Naive thymus-derived CD8-positive, alpha-beta T cell (primary cell): ENCODE measurements at regions not wholly inside any gene's neighbourhood (a gene's known extent, or its start where the extent isn't known, plus 50 kb on each side); places are given as distances from the start of the nearest gene placed in this dataset.

Experiments used
- ATAC-seq, 2 donors: fragments of 150-1000 bp; cut with Tn5 transposase in 1 of 2; sonication (Bioruptor Pico), chemical (Tn5 transposase) in 1 of 2; 1 replicate in 1 of 2; 2 replicates in 1 of 2; pipeline ENCODE4 v1.10.0; 2021; ENCODE audit warnings: mild to moderate bottlenecking in 2 of 2, moderate library complexity in 2 of 2
- POLR2A ChIA-PET: fragments of 350-600 bp; sonication (Branson Sonifier 250); formaldehyde crosslinking; loops from one replicate; lab custom pipeline; 2021; ENCODE audit warnings: antibody characterized with exemption; lab: Charles Lee
- DNase-seq, 10 donors: peaks; one replicate each; pipeline versions ENCODE4 v3.0.0 to v3.0.0-alpha.2; 2020 to 2022
- H3K27ac Mint-ChIP-seq, 10 donors: one replicate each; pipeline ENCODE4 v1.8.0; 2020 to 2022; ENCODE audit warnings: mild to moderate bottlenecking in 10 of 10, mixed read lengths in 10 of 10, moderate library complexity in 4 of 10, inconsistent platforms in 1 of 10
- H3K27me3 Mint-ChIP-seq, 5 donors: one replicate each; pipeline ENCODE4 v1.8.0; 2021 to 2022; ENCODE audit warnings: mixed read lengths in 5 of 5
- H3K36me3 Mint-ChIP-seq, 3 donors: one replicate each; pipeline ENCODE4 v1.8.0; 2020 to 2022; ENCODE audit warnings: mixed read lengths in 3 of 3, mild to moderate bottlenecking in 2 of 3, inconsistent platforms in 1 of 3
- H3K4me1 Mint-ChIP-seq, 4 donors: one replicate each; pipeline ENCODE4 v1.8.0; 2021 to 2022; ENCODE audit warnings: mixed read lengths in 4 of 4
- H3K4me3 Mint-ChIP-seq, 10 donors: one replicate each; pipeline ENCODE4 v1.8.0; 2020 to 2022; ENCODE audit warnings: mild to moderate bottlenecking in 10 of 10, mixed read lengths in 10 of 10, moderate library complexity in 6 of 10, inconsistent platforms in 1 of 10
- H3K9me3 Mint-ChIP-seq, 9 donors: one replicate each; pipeline ENCODE4 v1.8.0; 2020 to 2022; ENCODE audit warnings: mixed read lengths in 9 of 9, mild to moderate bottlenecking in 3 of 9, inconsistent platforms in 1 of 9, moderate library complexity in 1 of 9

- no peak for DNase-seq
Measured at GRCh38 chr14:85793533-85793932, 263.6 kb downstream of the FLRT2 start.

DNA sequence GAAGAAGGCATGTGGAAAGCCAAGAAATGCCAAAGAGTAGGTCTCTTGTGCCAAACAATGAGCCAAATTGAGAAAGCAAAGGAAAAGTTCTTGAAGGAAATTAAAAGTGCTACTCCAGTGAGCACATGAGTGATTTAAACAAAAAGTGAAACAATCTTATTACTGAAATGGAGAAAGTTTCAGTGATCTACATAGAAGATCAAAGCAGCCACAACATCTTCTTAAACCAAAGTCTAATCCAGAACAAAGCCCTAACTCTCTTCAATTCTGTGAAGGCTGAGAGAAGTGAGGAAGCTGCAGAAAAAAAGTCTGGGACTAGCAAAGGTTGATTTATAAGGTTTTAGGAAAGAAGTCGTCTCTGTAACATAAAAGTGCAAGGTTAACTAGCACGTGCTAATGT is 259.6 kb downstream of the FLRT2 start:
- peaks cover 0 to 3% (median 0%) of the 10 kb centered on the region in 9 donors for H3K9me3 Mint-ChIP-seq
- no peaks in the 10 kb centered on the region for H3K36me3 Mint-ChIP-seq
- POLR2A ChIA-PET, result no interaction called here
- no peak overlapping the region for H3K27ac Mint-ChIP-seq
- H3K4me1 Mint-ChIP-seq, result peaks cover 2 to 18% (median 9%) of the 10 kb centered on the region in 4 donors
- peaks cover 0 to 2% (median 2%) of the 10 kb centered on the region in 5 donors for H3K27me3 Mint-ChIP-seq
- peak overlapping the region in 4 of 10 donors; percentile 5 to 14 (median 8) for H3K4me3 Mint-ChIP-seq
- DNase-seq, result peak in 1 of 10 donors; percentile 1
- ATAC-seq, result no peak

More at GRCh38 chr14:85793533-85793932, 263.6 kb downstream of the FLRT2 start:
- ATAC-seq, result no peak
- Mint-ChIP-seq H3K4me1 (peaks cover 2 to 18% (median 9%) of the 10 kb centered on the region in 4 donors), H3K4me3 (no peak overlapping the region), H3K9me3 (peaks cover 0 to 2% (median 0%) of the 10 kb centered on the region in 9 donors), H3K36me3 (no peaks in the 10 kb centered on the region), H3K27ac (no peak overlapping the region), H3K27me3 (peaks cover 0 to 3% (median 0%) of the 10 kb centered on the region in 5 donors)
- POLR2A ChIA-PET, result no interaction called here

DNA sequence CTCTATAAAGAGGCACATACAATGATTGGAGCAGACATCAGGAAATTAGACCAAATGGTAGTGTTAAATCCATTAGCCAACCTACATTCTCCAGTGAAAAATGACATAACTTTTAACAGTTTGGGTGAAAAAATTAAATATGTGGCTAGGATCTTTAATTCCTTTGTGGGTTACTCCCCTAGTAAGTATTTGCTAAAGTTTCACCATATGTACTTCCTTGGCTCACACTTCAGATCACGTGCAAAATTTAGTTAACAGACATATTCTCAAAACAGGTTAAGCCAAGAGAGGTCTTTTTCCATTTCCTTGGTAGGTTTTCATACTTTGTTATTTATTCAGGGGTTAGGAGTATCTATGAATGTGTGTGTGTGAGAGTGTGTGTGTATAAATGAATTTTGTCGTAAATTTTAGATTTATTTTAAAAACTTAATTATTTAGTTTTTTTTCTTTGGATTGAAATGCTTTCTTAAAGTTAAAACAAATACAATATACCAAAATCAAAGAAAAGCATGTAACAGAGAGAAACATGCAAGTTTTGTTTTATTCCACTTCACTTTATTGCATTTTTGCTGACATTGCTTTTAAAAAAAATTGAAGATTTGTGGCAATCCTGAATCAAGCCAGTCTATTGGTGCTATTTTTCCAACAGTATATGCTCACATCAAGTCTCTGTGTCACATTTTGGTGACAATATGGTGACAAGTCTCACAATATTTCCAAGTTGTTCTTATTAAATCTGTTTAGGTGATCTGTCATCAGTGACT is 258.7 kb downstream of the FLRT2 start:
- Mint-ChIP-seq H3K27ac (no peak overlapping the region), H3K4me3 (no peak overlapping the region), H3K36me3 (no peaks in the 10 kb centered on the region), H3K9me3 (peaks cover 0 to 3% (median 0%) of the 10 kb centered on the region in 9 donors), H3K27me3 (peaks cover 0 to 5% (median 2%) of the 10 kb centered on the region in 5 donors), H3K4me1 (peaks cover 2 to 18% (median 9%) of the 10 kb centered on the region in 4 donors)
- DNase-seq (no peak), ATAC-seq (no peak)
- POLR2A ChIA-PET, result no interaction called here

GRCh38 chr14:85766295-85766694 is 236.4 kb downstream of the FLRT2 start:
- Mint-ChIP-seq H3K4me3 (no peak overlapping the region), H3K27me3 (peaks cover 0 to 1% (median 0%) of the 10 kb centered on the region in 5 donors), H3K36me3 (no peaks in the 10 kb centered on the region), H3K27ac (no peak overlapping the region), H3K9me3 (peaks cover 0 to 7% (median 0%) of the 10 kb centered on the region in 9 donors), H3K4me1 (no peaks in the 10 kb centered on the region)
- DNase-seq, result no peak
- no peak for ATAC-seq
- POLR2A ChIA-PET, result no interaction called here

- Mint-ChIP-seq H3K27ac (no peak overlapping the region), H3K4me1 (no peaks in the 10 kb centered on the region)
Measured at GRCh38 chr14:85764822-85765221, 234.9 kb downstream of the FLRT2 start.

GRCh38 chr14:85762526-85762925 is 232.6 kb downstream of the FLRT2 start:
- no peaks in the 10 kb centered on the region for H3K36me3 Mint-ChIP-seq
- no peak overlapping the region for H3K27ac Mint-ChIP-seq
- POLR2A ChIA-PET, result no interaction called here
- DNase-seq (no peak), ATAC-seq (no peak)
- H3K4me3 Mint-ChIP-seq, result no peak overlapping the region
- peaks cover 0 to 6% (median 0%) of the 10 kb centered on the region in 9 donors for H3K9me3 Mint-ChIP-seq
- peaks cover 0 to 1% (median 0%) of the 10 kb centered on the region in 5 donors for H3K27me3 Mint-ChIP-seq
- H3K4me1 Mint-ChIP-seq, result no peaks in the 10 kb centered on the region

More at GRCh38 chr14:85764822-85765221, 234.9 kb downstream of the FLRT2 start:
- POLR2A ChIA-PET, result no interaction called here
- ATAC-seq (no peak), DNase-seq (no peak)
- Mint-ChIP-seq H3K4me3 (no peak overlapping the region), H3K36me3 (no peaks in the 10 kb centered on the region), H3K9me3 (peaks cover 0 to 7% (median 0%) of the 10 kb centered on the region in 9 donors), H3K27me3 (peaks cover 0 to 1% (median 0%) of the 10 kb centered on the region in 5 donors)

DNA sequence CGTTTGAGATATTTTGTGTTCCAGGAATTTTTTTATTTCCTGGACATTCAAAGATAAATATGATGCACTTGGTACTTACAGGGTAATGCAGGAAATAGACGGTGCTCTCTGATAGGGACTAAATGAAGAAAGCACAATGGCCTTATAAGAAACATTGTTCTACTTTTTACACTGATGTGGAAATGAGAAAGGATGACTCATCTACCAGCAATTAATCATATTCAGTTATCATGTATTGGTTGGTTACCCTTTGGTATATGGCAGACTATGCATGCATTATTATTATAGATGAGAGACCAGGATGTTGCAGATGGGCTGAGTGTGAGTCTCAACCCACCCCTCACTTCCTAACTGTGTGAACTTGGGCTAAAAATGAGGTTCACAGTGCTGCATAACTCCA is 222.2 kb downstream of the FLRT2 start:
- Mint-ChIP-seq H3K36me3 (no peaks in the 10 kb centered on the region), H3K9me3 (peaks cover 0 to 13% (median 0%) of the 10 kb centered on the region in 9 donors), H3K27ac (no peak overlapping the region), H3K27me3 (no peaks in the 10 kb centered on the region), H3K4me3 (no peak overlapping the region), H3K4me1 (no peaks in the 10 kb centered on the region)
- POLR2A ChIA-PET, result no interaction called here
- DNase-seq (no peak), ATAC-seq (no peak)

DNA sequence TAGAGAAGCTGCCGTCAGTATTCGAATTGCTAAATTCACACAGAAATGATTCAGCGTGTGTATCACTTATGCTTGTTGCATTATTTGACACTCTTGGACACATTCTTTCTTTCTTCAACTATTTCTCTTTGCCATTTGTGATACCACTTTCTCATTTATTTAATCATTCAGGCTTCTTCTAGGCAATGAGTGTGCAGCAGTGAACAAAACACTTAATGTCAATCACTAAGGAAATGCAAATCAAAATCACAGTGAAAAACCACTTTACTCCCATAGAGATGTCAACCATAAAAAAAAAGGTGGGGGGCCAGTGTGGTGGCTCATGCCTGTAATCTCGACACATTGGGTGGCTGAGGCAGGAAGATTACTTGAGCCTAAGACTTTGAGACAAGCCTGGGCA is 214.6 kb downstream of the FLRT2 start:
- H3K9me3 Mint-ChIP-seq, result peaks cover 0 to 8% (median 0%) of the 10 kb centered on the region in 9 donors
- H3K36me3 Mint-ChIP-seq, result no peaks in the 10 kb centered on the region
- POLR2A ChIA-PET, result no interaction called here
- H3K4me1 Mint-ChIP-seq, result no peaks in the 10 kb centered on the region
- no peak for ATAC-seq
- no peak for DNase-seq
- H3K27me3 Mint-ChIP-seq, result peaks cover 0 to 8% (median 0%) of the 10 kb centered on the region in 5 donors
- no peak overlapping the region for H3K27ac Mint-ChIP-seq
- H3K4me3 Mint-ChIP-seq, result no peak overlapping the region

DNA sequence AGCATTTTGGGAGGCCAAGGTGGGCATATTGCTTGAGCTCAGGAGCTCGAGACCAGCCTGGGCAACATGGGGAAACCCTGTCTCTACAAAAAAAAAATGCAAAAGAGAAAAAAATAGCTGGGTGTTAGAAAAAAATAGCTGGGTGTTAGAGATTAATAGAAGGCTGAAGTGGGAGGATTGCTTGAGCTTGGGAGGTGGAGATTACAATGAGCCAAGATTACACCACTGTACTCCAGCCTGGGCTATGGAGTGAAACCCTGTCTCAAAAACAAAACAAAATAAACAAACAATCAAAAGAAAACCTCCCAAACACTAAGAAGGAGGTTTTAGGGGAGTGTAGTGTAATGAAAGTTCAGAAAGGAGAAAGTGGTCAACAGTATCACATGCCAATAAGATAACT is 202.1 kb downstream of the FLRT2 start:
- H3K9me3 Mint-ChIP-seq, result peaks cover 0 to 6% (median 0%) of the 10 kb centered on the region in 9 donors
- POLR2A ChIA-PET, result no interaction called here
- H3K27ac Mint-ChIP-seq, result no peak overlapping the region
- H3K27me3 Mint-ChIP-seq, result peaks cover 0 to 7% (median 0%) of the 10 kb centered on the region in 5 donors
- no peak overlapping the region for H3K4me3 Mint-ChIP-seq
- H3K4me1 Mint-ChIP-seq, result no peaks in the 10 kb centered on the region
- H3K36me3 Mint-ChIP-seq, result no peaks in the 10 kb centered on the region
- ATAC-seq (no peak), DNase-seq (no peak)

- Mint-ChIP-seq H3K27me3 (peaks cover 0 to 7% (median 0%) of the 10 kb centered on the region in 5 donors), H3K36me3 (no peaks in the 10 kb centered on the region), H3K4me3 (no peak overlapping the region), H3K9me3 (peaks cover 0 to 6% (median 0%) of the 10 kb centered on the region in 9 donors), H3K27ac (no peak overlapping the region), H3K4me1 (no peaks in the 10 kb centered on the region)
- ATAC-seq (no peak), DNase-seq (no peak)
- POLR2A ChIA-PET, result no interaction called here
Measured at GRCh38 chr14:85731186-85731585, 201.2 kb downstream of the FLRT2 start.

DNA sequence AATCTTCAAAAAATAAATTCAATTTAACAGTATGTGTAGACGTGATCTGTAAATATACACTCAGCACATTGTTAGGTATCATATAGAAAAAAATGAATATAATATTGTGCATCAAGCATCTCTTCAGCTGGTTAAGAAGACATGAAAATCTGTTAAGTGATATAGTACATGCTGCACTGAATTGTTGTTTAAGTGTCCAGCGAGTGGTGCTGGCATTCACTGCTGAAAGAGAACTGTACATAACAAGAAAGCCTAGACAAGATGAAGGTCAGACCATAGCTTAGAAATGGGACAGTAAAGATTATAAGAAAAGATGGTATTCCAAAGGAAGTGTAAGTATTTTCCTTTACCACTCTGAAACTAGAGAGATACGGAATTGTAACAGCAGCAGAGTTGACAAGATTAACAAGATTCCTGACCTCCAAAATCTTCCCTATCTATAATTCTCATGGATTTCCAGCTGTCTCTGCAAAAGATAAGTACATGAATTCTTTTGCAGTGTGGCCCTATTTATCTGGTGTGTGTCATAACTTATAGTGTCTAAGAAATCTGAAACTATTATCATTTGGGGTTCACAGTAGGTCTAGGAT is 198.6 kb downstream of the FLRT2 start:
- Mint-ChIP-seq H3K9me3 (peaks cover 0 to 6% (median 0%) of the 10 kb centered on the region in 9 donors), H3K4me3 (no peak overlapping the region), H3K27ac (no peak overlapping the region), H3K4me1 (no peaks in the 10 kb centered on the region), H3K27me3 (peaks cover 0 to 4% (median 0%) of the 10 kb centered on the region in 5 donors), H3K36me3 (no peaks in the 10 kb centered on the region)
- ATAC-seq (no peak), DNase-seq (no peak)
- POLR2A ChIA-PET, result no interaction called here

DNA sequence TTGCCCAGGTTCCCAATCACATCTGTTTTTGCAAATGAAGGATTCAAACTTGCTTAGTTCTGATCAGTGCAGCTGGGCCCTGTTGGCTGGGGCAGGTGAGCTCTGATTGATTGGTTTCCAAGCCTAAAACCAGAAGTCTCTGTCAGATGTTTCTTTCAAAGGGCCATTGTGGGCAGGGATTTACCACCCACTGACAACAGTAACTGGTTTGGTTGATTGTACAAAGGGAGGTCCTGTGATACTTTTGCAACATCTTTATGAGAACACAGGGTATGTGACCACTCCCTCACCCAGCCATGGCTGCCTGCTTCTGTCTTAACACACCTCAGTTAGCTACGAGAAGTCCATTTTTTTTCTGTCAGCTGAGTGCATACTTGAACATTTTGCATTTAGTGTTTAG is 184.1 kb downstream of the FLRT2 start:
- no peak for ATAC-seq
- Mint-ChIP-seq H3K4me1 (no peaks in the 10 kb centered on the region), H3K9me3 (peaks cover 0 to 13% (median 3%) of the 10 kb centered on the region in 9 donors), H3K27ac (no peak overlapping the region), H3K4me3 (no peak overlapping the region), H3K27me3 (peaks cover 0 to 1% (median 0%) of the 10 kb centered on the region in 5 donors), H3K36me3 (no peaks in the 10 kb centered on the region)
- DNase-seq, result no peak
- POLR2A ChIA-PET, result no interaction called here

- no peak overlapping the region for H3K4me3 Mint-ChIP-seq
- no peaks in the 10 kb centered on the region for H3K36me3 Mint-ChIP-seq
Measured at GRCh38 chr14:85711620-85712019, 181.7 kb downstream of the FLRT2 start.

More at GRCh38 chr14:85711620-85712019, 181.7 kb downstream of the FLRT2 start:
- POLR2A ChIA-PET, result no interaction called here
- H3K9me3 Mint-ChIP-seq, result peaks cover 0 to 4% (median 0%) of the 10 kb centered on the region in 9 donors
- DNase-seq (no peak), ATAC-seq (no peak)
- no peaks in the 10 kb centered on the region for H3K4me1 Mint-ChIP-seq
- H3K27me3 Mint-ChIP-seq, result peaks cover 0 to 1% (median 0%) of the 10 kb centered on the region in 5 donors
- no peak overlapping the region for H3K27ac Mint-ChIP-seq
